GM12878 (cell line): ENCODE measurements at regions not wholly inside any gene's neighbourhood (a gene's known extent, or its start where the extent isn't known, plus 50 kb on each side); places are given as distances from the start of the nearest gene placed in this dataset.

ENCODE experiments used
- ATAC-seq: fragments of 200-7000 bp; cut with Tn5 transposase; 3 replicates; pipeline ENCODE4 v1.9.1; 2020; ENCODE audit warnings: mild to moderate bottlenecking, moderate library complexity
- BruUV-seq: library from RNA; stranded (reverse); fragments of 400-500 nt; replicated peaks from 2 replicates; lab custom pipeline; 2021; lab: Mats Ljungman, UMichigan
- CTCF ChIA-PET: fragments of 300-600 bp; sonication (Branson Sonifier 250); formaldehyde crosslinking; extraction: SDS; loops from one replicate; lab custom pipeline; 2021; ENCODE audit warnings: inconsistent platforms; lab: Yijun Ruan, JAX
- POLR2A ChIA-PET: fragments of 350-600 bp; formaldehyde crosslinking; extraction: SDS; loops from one replicate; lab custom pipeline; 2021; ENCODE audit warnings: inconsistent platforms; lab: Charles Lee
- RAD21 ChIA-PET: fragments of 300-600 bp; sonication (Branson Sonifier 250); formaldehyde crosslinking; loops from one replicate; lab custom pipeline; 2023; ENCODE audit warnings: antibody characterized with exemption; ENCODE audit not compliant: unreplicated experiment; lab: Charles Lee
- SMC1A ChIA-PET: fragments of 300-600 bp; sonication (Branson Sonifier 250); formaldehyde crosslinking; loops from one replicate; lab custom pipeline; 2023; ENCODE audit not compliant: unreplicated experiment, uncharacterized antibody; lab: Charles Lee
- DNase-seq: peaks from one replicate; pipeline ENCODE4 v3.0.0-alpha.2; 2011; ENCODE audit warnings: low read depth, low spot score
- FAIRE-seq: peaks from 3 replicates; lab custom pipeline; 2011; peaks lifted over from hg19 to GRCh38; lab: Jason Lieb, UNC
- H2AFZ ChIP-seq: 2 replicates; pipeline ENCODE4 v1.6.0; 2011; ENCODE audit warnings: low read depth, low read length, control low read depth; ENCODE audit not compliant: control insufficient read depth
- H3K27ac ChIP-seq: 2 replicates; pipeline ENCODE4 v1.5.1; 2011; ENCODE audit warnings: control low read depth; ENCODE audit not compliant: control insufficient read depth, insufficient read depth
- H3K27me3 ChIP-seq, 2 experiments: replicated peaks in 1 of 2; 2 replicates each; pipeline versions ENCODE4 v1.6.0 to v1.6.1; 2011; ENCODE audit warnings: low read length in 1 of 2; ENCODE audit not compliant: control insufficient read depth in 2 of 2, insufficient read depth in 2 of 2
- H3K36me3 ChIP-seq, 2 experiments: 2 replicates each; pipeline ENCODE4 v1.5.1; 2011; ENCODE audit warnings: low read length in 1 of 2; ENCODE audit not compliant: control insufficient read depth in 2 of 2, insufficient read depth in 2 of 2
- H3K4me1 ChIP-seq: 2 replicates; pipeline ENCODE4 v1.6.1; 2011; ENCODE audit warnings: mild to moderate bottlenecking, low read length, moderate library complexity, mixed read lengths; ENCODE audit not compliant: control insufficient read depth, insufficient read depth
- H3K4me2 ChIP-seq: 2 replicates; pipeline ENCODE4 v1.6.0; 2011; ENCODE audit warnings: control low read depth; ENCODE audit not compliant: control insufficient read depth, insufficient read depth
- H3K4me3 ChIP-seq: fragments of 200-600 bp; sonication (generic); 2 replicates; pipeline ENCODE4 v1.5.1; 2016
- H3K79me2 ChIP-seq: 2 replicates; pipeline ENCODE4 v1.6.0; 2011; ENCODE audit warnings: low read length; ENCODE audit not compliant: control insufficient read depth, insufficient read depth
- H3K9ac ChIP-seq: 2 replicates; pipeline ENCODE4 v1.8.0; 2011; ENCODE audit warnings: low read length, control low read depth, mixed read lengths; ENCODE audit not compliant: control insufficient read depth, insufficient read depth
- H3K9me3 ChIP-seq: replicated peaks from 3 replicates; pipeline ENCODE4 v1.5.1; 2011; ENCODE audit warnings: mild to moderate bottlenecking, low read length; ENCODE audit not compliant: control insufficient read depth, insufficient read depth
- H4K20me1 ChIP-seq: 2 replicates; pipeline ENCODE4 v1.6.0; 2011; ENCODE audit not compliant: control insufficient read depth, insufficient read depth
- BACH1 ChIP-seq: fragments of 450-650 bp; IDR thresholded peaks from 2 replicates; pipeline ENCODE4 v1.6.1; 2017; ENCODE audit warnings: mild to moderate bottlenecking, borderline replicate concordance
- BRCA1 ChIP-seq: IDR thresholded peaks from 2 replicates; pipeline ENCODE4 v1.6.1; 2011; ENCODE audit warnings: low read depth, low read length, improper control_type of control experiment
- CHD1 ChIP-seq: IDR thresholded peaks from 2 replicates; pipeline ENCODE4 v1.6.1; 2012; ENCODE audit warnings: low read depth, low read length, improper control_type of control experiment
- EGR1 ChIP-seq, 2 experiments: IDR thresholded peaks; 1 replicate in 1 of 2; 2 replicates in 1 of 2; pipeline ENCODE4 v1.6.1; 2011 to 2012; ENCODE audit warnings: low read depth in 2 of 2, low read length in 2 of 2, borderline replicate concordance in 1 of 2, mild to moderate bottlenecking in 1 of 2, moderate library complexity in 1 of 2
- HDAC2 ChIP-seq: fragments of 200-600 bp; sonication (generic); IDR thresholded peaks from 2 replicates; pipeline ENCODE4 v1.6.1; 2017
- NR2C1 ChIP-seq: fragments of 450-650 bp; IDR thresholded peaks from 2 replicates; pipeline ENCODE4 v1.6.1; 2017; ENCODE audit warnings: antibody characterized with exemption, mild to moderate bottlenecking, moderate library complexity
- PAX8 ChIP-seq: fragments of 450-650 bp; IDR thresholded peaks from 2 replicates; pipeline ENCODE4 v1.6.1; 2017; ENCODE audit warnings: mild to moderate bottlenecking, moderate library complexity
- RB1 ChIP-seq: fragments of 450-650 bp; formaldehyde crosslinking; IDR thresholded peaks from 2 replicates; pipeline ENCODE4 v1.6.1; 2017; ENCODE audit warnings: mild to moderate bottlenecking, borderline replicate concordance
- SMAD5 ChIP-seq: IDR thresholded peaks from 2 replicates; pipeline ENCODE4 v1.6.1; 2016; ENCODE audit warnings: antibody characterized with exemption, low read depth
- STAT1 ChIP-seq: fragments of 450-650 bp; conservative IDR thresholded peaks from 2 replicates; pipeline ENCODE4 v1.6.1; 2014; ENCODE audit warnings: antibody characterized with exemption, mild to moderate bottlenecking
- WRNIP1 ChIP-seq: IDR thresholded peaks from 2 replicates; pipeline ENCODE4 v1.6.1; 2011; ENCODE audit warnings: low read depth, low read length, improper control_type of control experiment, borderline replicate concordance
- WGBS: methylation state at CpG from one replicate; pipeline ENCODE4 v1.1.6; 2016; ENCODE audit warnings: low lambda C conversion rate; ENCODE audit not compliant: insufficient replicate concordance, insufficient coverage; ENCODE audit errors: missing lambda C conversion rate; 5-methylcytosine and 5-hydroxymethylcytosine counted together
- in situ Hi-C: fragments of 300-500 bp; cut with MboI; formaldehyde crosslinking; loops from 9 replicates; pipeline ENCODE4 v1.14.3; 2018; ENCODE audit warnings: mixed read lengths
- intact Hi-C: fragments of 100-400 bp; cut with micrococcal nuclease; formaldehyde crosslinking; loops from one replicate; pipeline ENCODE4 v1.14.2; 2022; ENCODE audit not compliant: unreplicated experiment
- TF ChIP-seq, protein P1 (sequence below): fragments of 450-650 bp; IDR thresholded peaks from 2 replicates; pipeline ENCODE4 v1.6.1; 2017; ENCODE audit warnings: low read depth, mild to moderate bottlenecking, moderate library complexity
- TF ChIP-seq, protein P2 (sequence below): fragments of 450-650 bp; IDR thresholded peaks from 2 replicates; pipeline ENCODE4 v1.6.1; 2016; ENCODE audit warnings: mild to moderate bottlenecking

DNA sequence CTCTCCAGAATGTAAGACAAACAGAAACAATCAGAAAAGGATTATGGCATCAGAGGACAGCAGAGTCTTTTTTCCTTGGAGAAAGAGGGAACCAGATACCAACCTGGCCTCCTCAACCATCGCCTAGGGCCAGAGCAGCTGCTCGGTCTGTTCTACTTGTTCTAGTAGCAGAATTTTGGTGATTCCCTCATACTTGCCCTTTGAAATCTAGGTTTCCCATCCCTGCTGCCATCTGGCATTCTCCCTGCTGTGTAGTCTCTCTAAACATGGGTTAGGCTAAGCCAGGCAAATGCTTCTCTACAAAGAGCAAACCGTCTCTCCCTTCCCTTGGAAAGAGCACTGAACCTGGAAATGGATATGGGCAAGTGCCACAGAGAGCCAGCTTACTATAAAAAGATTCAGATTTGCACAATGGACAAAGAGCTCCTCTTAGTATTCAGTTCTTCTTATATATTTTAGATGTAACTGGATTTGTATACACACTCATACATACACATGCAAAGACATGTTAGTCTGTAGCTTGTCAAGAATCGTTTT, 208.6 kb upstream of the ST6GAL2 start:
- intact Hi-C loops: no loop called here
- ChIA-PET SMC1A (no interaction called here), RAD21 (no interaction called here), CTCF (no interaction called here), POLR2A (no interaction called here)
- in situ Hi-C loops: no loop called here
- Histone ChIP-seq H3K79me2 (no peaks in the 10 kb centered on the region), H3K27me3 (no peaks in the 10 kb centered on the region), H2AFZ (no peak overlapping the region), H3K9ac (no peak overlapping the region), H3K4me3 (no peak overlapping the region), H4K20me1 (no peaks in the 10 kb centered on the region), H3K4me1 (no peaks in the 10 kb centered on the region), H3K9me3 (no peaks in the 10 kb centered on the region), H3K4me2 (no peak overlapping the region), H3K27ac (no peak overlapping the region), H3K36me3 (no peaks in the 10 kb centered on the region)
- no peak for FAIRE-seq
- no peak for DNase-seq
- BruUV-seq: no TSS peak
- WGBS: 1% methylated on average over 4 of the region's 4 CpGs
- no peak for ATAC-seq
- TF ChIP-seq BACH1: no peak
- TF ChIP-seq WRNIP1: no peak
- TF ChIP-seq CHD1: no peak
- TF ChIP-seq PAX8: no peak
- TF ChIP-seq, protein P1, sequence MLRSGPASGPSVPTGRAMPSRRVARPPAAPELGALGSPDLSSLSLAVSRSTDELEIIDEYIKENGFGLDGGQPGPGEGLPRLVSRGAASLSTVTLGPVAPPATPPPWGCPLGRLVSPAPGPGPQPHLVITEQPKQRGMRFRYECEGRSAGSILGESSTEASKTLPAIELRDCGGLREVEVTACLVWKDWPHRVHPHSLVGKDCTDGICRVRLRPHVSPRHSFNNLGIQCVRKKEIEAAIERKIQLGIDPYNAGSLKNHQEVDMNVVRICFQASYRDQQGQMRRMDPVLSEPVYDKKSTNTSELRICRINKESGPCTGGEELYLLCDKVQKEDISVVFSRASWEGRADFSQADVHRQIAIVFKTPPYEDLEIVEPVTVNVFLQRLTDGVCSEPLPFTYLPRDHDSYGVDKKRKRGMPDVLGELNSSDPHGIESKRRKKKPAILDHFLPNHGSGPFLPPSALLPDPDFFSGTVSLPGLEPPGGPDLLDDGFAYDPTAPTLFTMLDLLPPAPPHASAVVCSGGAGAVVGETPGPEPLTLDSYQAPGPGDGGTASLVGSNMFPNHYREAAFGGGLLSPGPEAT: no peak
- TF ChIP-seq, protein P2, sequence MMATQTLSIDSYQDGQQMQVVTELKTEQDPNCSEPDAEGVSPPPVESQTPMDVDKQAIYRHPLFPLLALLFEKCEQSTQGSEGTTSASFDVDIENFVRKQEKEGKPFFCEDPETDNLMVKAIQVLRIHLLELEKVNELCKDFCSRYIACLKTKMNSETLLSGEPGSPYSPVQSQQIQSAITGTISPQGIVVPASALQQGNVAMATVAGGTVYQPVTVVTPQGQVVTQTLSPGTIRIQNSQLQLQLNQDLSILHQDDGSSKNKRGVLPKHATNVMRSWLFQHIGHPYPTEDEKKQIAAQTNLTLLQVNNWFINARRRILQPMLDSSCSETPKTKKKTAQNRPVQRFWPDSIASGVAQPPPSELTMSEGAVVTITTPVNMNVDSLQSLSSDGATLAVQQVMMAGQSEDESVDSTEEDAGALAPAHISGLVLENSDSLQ: no peak
- TF ChIP-seq NR2C1: no peak
- no peak for TF ChIP-seq STAT1
- no peak for TF ChIP-seq EGR1 (IDR thresholded peaks at IDR 0.05; ENCODE audit: borderline replicate concordance in 1 of 2, low read depth in 2 of 2, low read length in 2 of 2)
- no peak for TF ChIP-seq BRCA1
- no peak for TF ChIP-seq RB1
- no peak for TF ChIP-seq SMAD5
- TF ChIP-seq HDAC2: no peak
